ENCODE measurements at regions not wholly inside any gene's neighbourhood (a gene's known extent, or its start where the extent isn't known, plus 50 kb on each side); places are given as distances from the start of the nearest gene placed in this dataset.

DNA sequence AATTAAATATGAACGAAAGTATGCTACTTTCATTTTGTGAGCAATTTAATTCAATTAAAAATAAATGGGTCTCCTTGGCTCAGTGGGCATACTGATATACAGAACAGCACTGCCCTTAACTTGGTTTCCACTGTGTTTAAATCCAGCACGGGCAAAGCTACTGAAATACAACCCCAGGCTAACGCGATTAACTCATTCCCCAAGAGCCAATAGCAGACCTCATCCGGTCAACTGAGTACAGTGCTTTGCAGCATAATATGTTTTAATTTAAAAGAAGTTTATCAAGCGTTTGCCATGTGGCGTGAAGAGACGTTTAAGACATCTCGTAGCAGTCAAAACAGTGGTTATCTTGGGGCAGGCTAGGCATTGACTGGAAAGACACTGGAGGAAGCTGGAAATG lies 118.6 kb downstream of the PROX1 start:
- no peaks in the 10 kb centered on the region for H3K36me3 ChIP-seq (ENCODE audit: insufficient read depth, low read length)
- H3K79me2 ChIP-seq (ENCODE audit: insufficient read depth, low read length) = no peaks in the 10 kb centered on the region
- H3K4me3 ChIP-seq (ENCODE audit: insufficient read depth, low read length) = no peak overlapping the region
- H3K4me2 ChIP-seq (ENCODE audit: insufficient read depth, low read length) = peak overlapping the region; percentile 6
- no peaks in the 10 kb centered on the region for H3K9me3 ChIP-seq (ENCODE audit: low read depth, low read length)
- DNase-seq (ENCODE audit: insufficient read length, low spot score, missing footprints) = no peak
- H4K20me1 ChIP-seq (ENCODE audit: insufficient read depth, low read length) = no peaks in the 10 kb centered on the region
- no peaks in the 10 kb centered on the region for H3K27me3 ChIP-seq (ENCODE audit: insufficient read depth, low read length)
- H3K4me1 ChIP-seq (ENCODE audit: insufficient read depth, low read length) = no peaks in the 10 kb centered on the region
- TF ChIP-seq CTCF (IDR thresholded peaks at IDR 0.05; ENCODE audit: extremely low read depth, low read depth, low read length) = no peak
- no peak overlapping the region for H2AFZ ChIP-seq (ENCODE audit: low read length)
- no peak overlapping the region for H3K27ac ChIP-seq (ENCODE audit: low read depth, low read length)

- Histone ChIP-seq H3K9me3 (ENCODE audit: low read depth, low read length) (no peaks in the 10 kb centered on the region), H3K4me2 (ENCODE audit: insufficient read depth, low read length) (peak overlapping the region; percentile 68), H3K4me3 (ENCODE audit: insufficient read depth, low read length) (peak overlapping the region; percentile 54), H3K27me3 (ENCODE audit: insufficient read depth, low read length) (no peaks in the 10 kb centered on the region), H3K27ac (ENCODE audit: low read depth, low read length) (no peak overlapping the region), H4K20me1 (ENCODE audit: insufficient read depth, low read length) (no peaks in the 10 kb centered on the region), H2AFZ (ENCODE audit: low read length) (peak overlapping the region; percentile 81), H3K79me2 (ENCODE audit: insufficient read depth, low read length) (no peaks in the 10 kb centered on the region), H3K36me3 (ENCODE audit: insufficient read depth, low read length) (no peaks in the 10 kb centered on the region), H3K4me1 (ENCODE audit: insufficient read depth, low read length) (no peaks in the 10 kb centered on the region)
- TF ChIP-seq CTCF (IDR thresholded peaks at IDR 0.05; ENCODE audit: extremely low read depth, low read depth, low read length) = no peak
- peak; percentile 70 for DNase-seq (ENCODE audit: insufficient read length, low spot score, missing footprints)
These were observed 119.7 kb downstream of the PROX1 start for GRCh38 chr1:214107322-214108096.

DNA sequence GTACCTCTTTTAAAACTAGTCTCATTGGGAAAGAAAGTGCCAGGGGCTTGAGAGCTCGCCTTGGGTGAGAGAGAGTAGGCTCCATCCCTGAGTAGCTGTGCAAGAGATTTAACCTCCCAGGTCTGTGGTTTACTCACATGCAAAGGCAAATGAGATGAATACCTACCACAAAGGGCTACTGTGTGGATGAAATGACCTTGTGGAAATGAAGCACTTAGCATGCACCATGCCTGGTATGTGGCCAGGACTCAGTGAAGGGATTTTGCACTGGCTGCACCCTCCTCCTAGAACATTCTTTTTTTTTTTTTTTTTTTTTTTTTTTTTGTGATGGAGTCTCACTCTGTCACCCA lies 120.3 kb downstream of the PROX1 start:
- Histone ChIP-seq H3K4me2 (ENCODE audit: insufficient read depth, low read length) (peak overlapping the region; percentile 68), H4K20me1 (ENCODE audit: insufficient read depth, low read length) (no peaks in the 10 kb centered on the region), H3K27ac (ENCODE audit: low read depth, low read length) (no peak overlapping the region), H3K4me1 (ENCODE audit: insufficient read depth, low read length) (no peaks in the 10 kb centered on the region), H3K36me3 (ENCODE audit: insufficient read depth, low read length) (no peaks in the 10 kb centered on the region), H3K79me2 (ENCODE audit: insufficient read depth, low read length) (no peaks in the 10 kb centered on the region), H3K9me3 (ENCODE audit: low read depth, low read length) (no peaks in the 10 kb centered on the region), H3K27me3 (ENCODE audit: insufficient read depth, low read length) (no peaks in the 10 kb centered on the region), H2AFZ (ENCODE audit: low read length) (no peak overlapping the region), H3K4me3 (ENCODE audit: insufficient read depth, low read length) (no peak overlapping the region)
- TF ChIP-seq CTCF (IDR thresholded peaks at IDR 0.05; ENCODE audit: extremely low read depth, low read depth, low read length) = no peak
- no peak for DNase-seq (ENCODE audit: insufficient read length, low spot score, missing footprints)

- H3K79me2 ChIP-seq (ENCODE audit: insufficient read depth, low read length) = no peaks in the 10 kb centered on the region
- no peak for DNase-seq (ENCODE audit: insufficient read length, low spot score, missing footprints)
- no peaks in the 10 kb centered on the region for H3K36me3 ChIP-seq (ENCODE audit: insufficient read depth, low read length)
- H3K4me1 ChIP-seq (ENCODE audit: insufficient read depth, low read length) = no peaks in the 10 kb centered on the region
- no peak overlapping the region for H3K4me2 ChIP-seq (ENCODE audit: insufficient read depth, low read length)
- TF ChIP-seq CTCF (IDR thresholded peaks at IDR 0.05; ENCODE audit: extremely low read depth, low read depth, low read length) = no peak
- no peaks in the 10 kb centered on the region for H3K9me3 ChIP-seq (ENCODE audit: low read depth, low read length)
- no peaks in the 10 kb centered on the region for H3K27me3 ChIP-seq (ENCODE audit: insufficient read depth, low read length)
- H2AFZ ChIP-seq (ENCODE audit: low read length) = no peak overlapping the region
- H3K4me3 ChIP-seq (ENCODE audit: insufficient read depth, low read length) = no peak overlapping the region
- H4K20me1 ChIP-seq (ENCODE audit: insufficient read depth, low read length) = no peaks in the 10 kb centered on the region
- no peak overlapping the region for H3K27ac ChIP-seq (ENCODE audit: low read depth, low read length)
These were observed 124.0 kb downstream of the PROX1 start for GRCh38 chr1:214111796-214112195.

Measured in osteoblast (primary cell).